OCI-LY3 (cell line): ENCODE measurements at regions not wholly inside any gene's neighbourhood (a gene's known extent, or its start where the extent isn't known, plus 50 kb on each side); places are given as distances from the start of the nearest gene placed in this dataset.

Experiments
- CTCF ChIP-seq: fragments of 200-600, 300-600 bp; sonication (generic); IDR thresholded peaks from 2 replicates; pipeline ENCODE4 v1.5.1; 2014; ENCODE audit warnings: antibody characterized with exemption, low read length, low read depth
- EZH2phosphoT487 ChIP-seq: fragments of 200-600 bp; shearing (Covaris generic); IDR thresholded peaks from 2 replicates; pipeline ENCODE4 v1.6.1; 2018; ENCODE audit warnings: antibody characterized with exemption, mixed run types, low read depth

GRCh38 chr12:125284945-125285685, 219.9 kb downstream of the AACS start:
- TF ChIP-seq EZH2phosphoT487: no peak
- TF ChIP-seq CTCF: no peak
